ENCODE measurements at regions not wholly inside any gene's neighbourhood (a gene's known extent, or its start where the extent isn't known, plus 50 kb on each side); places are given as distances from the start of the nearest gene placed in this dataset.
"Not testable (repeated sequence)": the region's sequence is repeated elsewhere in the genome, so short reads cannot be mapped to it uniquely, and the experiment has no call there.

- DNase-seq (ENCODE audit: low read depth): peak; percentile 82
- no peak overlapping the region for H3K4me3 ChIP-seq (ENCODE audit: low read depth, low read length)
- no peak for TF ChIP-seq POLR2A (IDR thresholded peaks at IDR 0.05; ENCODE audit: extremely low read depth, insufficient read length)
Measured at GRCh38 chr5:50595199-50595598, 71.2 kb upstream of the PARP8 start.

- H3K4me3 ChIP-seq (ENCODE audit: low read depth, low read length); DNase-seq (ENCODE audit: low read depth): not testable (repeated sequence)
Measured at GRCh38 chr5:50601576-50601975, 64.9 kb upstream of the PARP8 start.

- TF ChIP-seq MAX (IDR thresholded peaks at IDR 0.05; ENCODE audit: low read depth, low read length) (no peak), CTCF (IDR thresholded peaks at IDR 0.05; ENCODE audit: low read depth, low read length) (no peak), MYC (IDR thresholded peaks at IDR 0.05; ENCODE audit: low read depth, low read length) (no peak), POLR2A (IDR thresholded peaks at IDR 0.05; ENCODE audit: extremely low read depth, insufficient read length) (no peak)
- no peak for DNase-seq (ENCODE audit: low read depth)
- H3K4me3 ChIP-seq (ENCODE audit: low read depth, low read length): no peak overlapping the region
Measured at GRCh38 chr5:50606179-50606578, 60.3 kb upstream of the PARP8 start.

GRCh38 chr5:50607456-50607855 lies 59.0 kb upstream of the PARP8 start:
- H3K4me3 ChIP-seq (ENCODE audit: low read depth, low read length); DNase-seq (ENCODE audit: low read depth): not testable (repeated sequence)

GRCh38 chr5:50607953-50608705 lies 58.3 kb upstream of the PARP8 start:
- DNase-seq (ENCODE audit: low read depth); H3K4me3 ChIP-seq (ENCODE audit: low read depth, low read length): not testable (repeated sequence)

- DNase-seq (ENCODE audit: low read depth); H3K4me3 ChIP-seq (ENCODE audit: low read depth, low read length): not testable (repeated sequence)
Measured at GRCh38 chr5:50613057-50613456, 53.4 kb upstream of the PARP8 start.

Data from NB4 (cell line).